ENCODE measurements at regions not wholly inside any gene's neighbourhood (a gene's known extent, or its start where the extent isn't known, plus 50 kb on each side); places are given as distances from the start of the nearest gene placed in this dataset.

- CTCF ChIA-PET, result interaction anchor here (0.5 kb wide), 1 partner anchor 1106 kb away, joined by 3 read pairs; no protein-coding TSS in a partner anchor
- no TSS peak for BruUV-seq (replicated peaks)
- no peak for FAIRE-seq
These were observed 170.8 kb upstream of the FBN2 start for GRCh38 chr5:128708841-128709240.

More at GRCh38 chr5:128708841-128709240, 170.8 kb upstream of the FBN2 start:
- no peak overlapping the region for H3K27ac ChIP-seq (ENCODE audit: insufficient read depth, low read depth, low read length)
- intact Hi-C loops (cut with micrococcal nuclease), result no loop called here
- POLR2A ChIA-PET, result no interaction called here
- no peaks in the 10 kb centered on the region for H3K4me1 ChIP-seq (ENCODE audit: control insufficient read depth, extremely low read depth, insufficient read depth, low read length)
- dilution Hi-C loops (cut with MboI; ENCODE audit: extremely low pct_ligation_motif_present, low sequenced_read_pairs), result no loop called here
- H3K9ac ChIP-seq (replicated peaks; ENCODE audit: extremely low read depth, insufficient read depth, low read length), result no peak overlapping the region
- H3K79me2 ChIP-seq (ENCODE audit: control insufficient read depth, insufficient read depth, low read length), result no peaks in the 10 kb centered on the region
- no peak for DNase-seq (ENCODE audit: low read depth, low spot score)
- no peak overlapping the region for H3K4me2 ChIP-seq (ENCODE audit: insufficient read depth, low read length)
- no peak overlapping the region for H3K4me3 ChIP-seq (replicated peaks in 1 of 3; ENCODE audit: insufficient read depth in 1 of 3, low read depth in 1 of 3, low read length in 3 of 3)
- H3K27me3 ChIP-seq (ENCODE audit: control insufficient read depth in 2 of 2, insufficient read depth in 2 of 2, low read length in 2 of 2), result no peaks in the 10 kb centered on the region
- no peak for TF ChIP-seq JUN (IDR thresholded peaks at IDR 0.05; ENCODE audit: borderline replicate concordance, insufficient read depth, insufficient read length, low read depth)
- TF ChIP-seq MAX (IDR thresholded peaks at IDR 0.05; ENCODE audit: insufficient read depth, insufficient read length), result no peak
- no peak for TF ChIP-seq POLR2A (IDR thresholded peaks at IDR 0.05; ENCODE audit: low read depth, low read length)
- TF ChIP-seq GATA2 (IDR thresholded peaks at IDR 0.05; ENCODE audit: insufficient read depth, insufficient read length, low read depth, low read length), result no peak
- no peak for TF ChIP-seq EZH2 (IDR thresholded peaks at IDR 0.05; ENCODE audit: borderline replicate concordance, low read depth, low read length, severe bottlenecking)
- TF ChIP-seq POLR2AphosphoS5 (IDR thresholded peaks at IDR 0.05; ENCODE audit: insufficient read depth, low read depth, low read length), result no peak
- no peak for TF ChIP-seq FOS (IDR thresholded peaks at IDR 0.05; ENCODE audit: borderline replicate concordance, insufficient read depth, low read length)
- no peak for TF ChIP-seq MYC (IDR thresholded peaks at IDR 0.05; ENCODE audit: low read depth, low read length)
- no peak for TF ChIP-seq CTCF (IDR thresholded peaks at IDR 0.05; ENCODE audit: extremely low read depth in 1 of 2, insufficient read depth in 1 of 2, low read depth in 1 of 2, low read length in 2 of 2)
- no peaks in the 10 kb centered on the region for H3K9me3 ChIP-seq (replicated peaks; ENCODE audit: control insufficient read depth, insufficient read depth, low read length)
- H3K9me1 ChIP-seq (replicated peaks; ENCODE audit: control insufficient read depth, extremely low read depth, insufficient read depth, low read length), result no peaks in the 10 kb centered on the region
- no peak overlapping the region for H2AFZ ChIP-seq (ENCODE audit: low read depth, low read length)
- H3K36me3 ChIP-seq (ENCODE audit: control insufficient read depth in 2 of 2, extremely low read depth in 1 of 2, insufficient read depth in 2 of 2, low read length in 2 of 2), result no peaks in the 10 kb centered on the region
- no peaks in the 10 kb centered on the region for H4K20me1 ChIP-seq (replicated peaks; ENCODE audit: control insufficient read depth, extremely low read depth, insufficient read depth, low read length)

All from endothelial cell of umbilical vein (primary cell).